ENCODE measurements at regions not wholly inside any gene's neighbourhood (a gene's known extent, or its start where the extent isn't known, plus 50 kb on each side); places are given as distances from the start of the nearest gene placed in this dataset.
"Not testable (repeated sequence)": the region's sequence is repeated elsewhere in the genome, so short reads cannot be mapped to it uniquely, and the experiment has no call there.

GRCh38 chr12:124088217-124088907, 115.3 kb downstream of the ZNF664 start:
- no peak for DNase-seq (ENCODE audit: low spot score in 2 of 2)
- no peaks in the 10 kb centered on the region for H3K36me3 ChIP-seq (replicated peaks)
- H3K4me3 ChIP-seq, result no peak overlapping the region
- no peaks in the 10 kb centered on the region for H3K27me3 ChIP-seq (ENCODE audit: low read depth)
- 0 out of 2 replicates have a peak, but pooled peaks cover 3% of the 10 kb centered on the region for H3K4me1 ChIP-seq
- no peaks in the 10 kb centered on the region for H3K9me3 ChIP-seq
- in situ Hi-C loops (cut with MboI; ENCODE audit: low sequenced_read_pairs), result no loop called here

GRCh38 chr12:124089181-124089914, 116.3 kb downstream of the ZNF664 start:
- H3K36me3 ChIP-seq (replicated peaks); in situ Hi-C loops (cut with MboI; ENCODE audit: low sequenced_read_pairs); H3K4me3 ChIP-seq; H3K9me3 ChIP-seq; DNase-seq (ENCODE audit: low spot score in 2 of 2); H3K27me3 ChIP-seq (ENCODE audit: low read depth); H3K4me1 ChIP-seq: not testable (repeated sequence)

- in situ Hi-C loops (cut with MboI; ENCODE audit: low sequenced_read_pairs), result no loop called here
- H3K4me1 ChIP-seq, result no peaks in the 10 kb centered on the region
These were observed 118.8 kb downstream of the ZNF664 start for GRCh38 chr12:124091835-124092234.

GRCh38 chr12:124092532-124092931, 119.5 kb downstream of the ZNF664 start:
- H3K27me3 ChIP-seq (ENCODE audit: low read depth); H3K9me3 ChIP-seq; H3K4me1 ChIP-seq; H3K36me3 ChIP-seq (replicated peaks); H3K4me3 ChIP-seq; DNase-seq (ENCODE audit: low spot score in 2 of 2); in situ Hi-C loops (cut with MboI; ENCODE audit: low sequenced_read_pairs): not testable (repeated sequence)

More at GRCh38 chr12:124091835-124092234, 118.8 kb downstream of the ZNF664 start:
- H3K9me3 ChIP-seq, result no peaks in the 10 kb centered on the region
- DNase-seq (ENCODE audit: low spot score in 2 of 2), result no peak
- no peak overlapping the region for H3K4me3 ChIP-seq
- H3K36me3 ChIP-seq (replicated peaks), result no peaks in the 10 kb centered on the region
- no peaks in the 10 kb centered on the region for H3K27me3 ChIP-seq (ENCODE audit: low read depth)

GRCh38 chr12:124093297-124093696, 120.3 kb downstream of the ZNF664 start:
- in situ Hi-C loops (cut with MboI; ENCODE audit: low sequenced_read_pairs), result no loop called here
- no peak overlapping the region for H3K4me3 ChIP-seq
- H3K27me3 ChIP-seq (ENCODE audit: low read depth), result no peaks in the 10 kb centered on the region
- no peaks in the 10 kb centered on the region for H3K36me3 ChIP-seq (replicated peaks)
- DNase-seq (ENCODE audit: low spot score in 2 of 2), result no peak
- H3K9me3 ChIP-seq, result no peaks in the 10 kb centered on the region
- no peaks in the 10 kb centered on the region for H3K4me1 ChIP-seq

GRCh38 chr12:124094188-124094587, 121.2 kb downstream of the ZNF664 start:
- no peak for DNase-seq (ENCODE audit: low spot score in 2 of 2)
- H3K36me3 ChIP-seq (replicated peaks), result no peaks in the 10 kb centered on the region

GRCh38 chr12:124094733-124095132, 121.7 kb downstream of the ZNF664 start:
- H3K9me3 ChIP-seq, result no peaks in the 10 kb centered on the region
- H3K4me3 ChIP-seq, result no peak overlapping the region
- in situ Hi-C loops (cut with MboI; ENCODE audit: low sequenced_read_pairs), result no loop called here
- no peaks in the 10 kb centered on the region for H3K36me3 ChIP-seq (replicated peaks)
- no peaks in the 10 kb centered on the region for H3K4me1 ChIP-seq
- no peak for DNase-seq (ENCODE audit: low spot score in 2 of 2)
- H3K27me3 ChIP-seq (ENCODE audit: low read depth), result no peaks in the 10 kb centered on the region

More at GRCh38 chr12:124094188-124094587, 121.2 kb downstream of the ZNF664 start:
- H3K4me1 ChIP-seq, result no peaks in the 10 kb centered on the region
- in situ Hi-C loops (cut with MboI; ENCODE audit: low sequenced_read_pairs), result no loop called here
- H3K9me3 ChIP-seq, result no peaks in the 10 kb centered on the region
- no peaks in the 10 kb centered on the region for H3K27me3 ChIP-seq (ENCODE audit: low read depth)
- no peak overlapping the region for H3K4me3 ChIP-seq

GRCh38 chr12:124096109-124096508, 123.1 kb downstream of the ZNF664 start:
- no peak for DNase-seq (ENCODE audit: low spot score in 2 of 2)
- no peak overlapping the region for H3K4me3 ChIP-seq
- H3K36me3 ChIP-seq (replicated peaks), result no peaks in the 10 kb centered on the region
- H3K9me3 ChIP-seq, result no peaks in the 10 kb centered on the region
- no peaks in the 10 kb centered on the region for H3K4me1 ChIP-seq
- H3K27me3 ChIP-seq (ENCODE audit: low read depth), result no peaks in the 10 kb centered on the region
- in situ Hi-C loops (cut with MboI; ENCODE audit: low sequenced_read_pairs), result no loop called here

GRCh38 chr12:124096869-124097434, 123.9 kb downstream of the ZNF664 start:
- Histone ChIP-seq H3K9me3 (no peaks in the 10 kb centered on the region), H3K4me3 (no peak overlapping the region), H3K4me1 (no peaks in the 10 kb centered on the region), H3K27me3 (ENCODE audit: low read depth) (no peaks in the 10 kb centered on the region), H3K36me3 (replicated peaks) (no peaks in the 10 kb centered on the region)
- DNase-seq (ENCODE audit: low spot score in 2 of 2), result no peak
- in situ Hi-C loops (cut with MboI; ENCODE audit: low sequenced_read_pairs), result no loop called here

GRCh38 chr12:124097701-124098100, 124.7 kb downstream of the ZNF664 start:
- in situ Hi-C loops (cut with MboI; ENCODE audit: low sequenced_read_pairs), result no loop called here
- H3K4me3 ChIP-seq, result no peak overlapping the region
- no peaks in the 10 kb centered on the region for H3K36me3 ChIP-seq (replicated peaks)
- DNase-seq (ENCODE audit: low spot score in 2 of 2), result no peak
- no peaks in the 10 kb centered on the region for H3K4me1 ChIP-seq
- no peaks in the 10 kb centered on the region for H3K27me3 ChIP-seq (ENCODE audit: low read depth)
- no peaks in the 10 kb centered on the region for H3K9me3 ChIP-seq

GRCh38 chr12:124098101-124098757, 125.2 kb downstream of the ZNF664 start:
- Histone ChIP-seq H3K4me3 (no peak overlapping the region), H3K27me3 (ENCODE audit: low read depth) (no peaks in the 10 kb centered on the region), H3K4me1 (no peaks in the 10 kb centered on the region), H3K9me3 (no peaks in the 10 kb centered on the region), H3K36me3 (replicated peaks) (no peaks in the 10 kb centered on the region)
- DNase-seq (ENCODE audit: low spot score in 2 of 2), result no peak
- in situ Hi-C loops (cut with MboI; ENCODE audit: low sequenced_read_pairs), result no loop called here

- H3K27me3 ChIP-seq (ENCODE audit: low read depth), result no peaks in the 10 kb centered on the region
- DNase-seq (ENCODE audit: low spot score in 2 of 2), result no peak
These were observed 125.9 kb downstream of the ZNF664 start for GRCh38 chr12:124098887-124099286.

GRCh38 chr12:124099661-124100060, 126.6 kb downstream of the ZNF664 start:
- H3K36me3 ChIP-seq (replicated peaks), result no peaks in the 10 kb centered on the region

More at GRCh38 chr12:124098887-124099286, 125.9 kb downstream of the ZNF664 start:
- Histone ChIP-seq H3K36me3 (replicated peaks) (no peaks in the 10 kb centered on the region), H3K4me1 (no peaks in the 10 kb centered on the region), H3K4me3 (no peak overlapping the region), H3K9me3 (no peaks in the 10 kb centered on the region)
- in situ Hi-C loops (cut with MboI; ENCODE audit: low sequenced_read_pairs), result no loop called here

More at GRCh38 chr12:124099661-124100060, 126.6 kb downstream of the ZNF664 start:
- H3K4me3 ChIP-seq, result no peak overlapping the region
- no peak for DNase-seq (ENCODE audit: low spot score in 2 of 2)
- in situ Hi-C loops (cut with MboI; ENCODE audit: low sequenced_read_pairs), result no loop called here
- H3K27me3 ChIP-seq (ENCODE audit: low read depth), result no peaks in the 10 kb centered on the region
- H3K9me3 ChIP-seq, result no peaks in the 10 kb centered on the region
- H3K4me1 ChIP-seq, result no peaks in the 10 kb centered on the region
